CD4-positive, alpha-beta T cell treated with Interferon alpha-2 for 1 hour (primary cell): ENCODE measurements at regions not wholly inside any gene's neighbourhood (a gene's known extent, or its start where the extent isn't known, plus 50 kb on each side); places are given as distances from the start of the nearest gene placed in this dataset.

ENCODE experiments used
- DNase-seq, 2 donors: peaks; one replicate each; pipeline ENCODE4 v3.0.0-alpha.2; 2020 to 2022

DNA sequence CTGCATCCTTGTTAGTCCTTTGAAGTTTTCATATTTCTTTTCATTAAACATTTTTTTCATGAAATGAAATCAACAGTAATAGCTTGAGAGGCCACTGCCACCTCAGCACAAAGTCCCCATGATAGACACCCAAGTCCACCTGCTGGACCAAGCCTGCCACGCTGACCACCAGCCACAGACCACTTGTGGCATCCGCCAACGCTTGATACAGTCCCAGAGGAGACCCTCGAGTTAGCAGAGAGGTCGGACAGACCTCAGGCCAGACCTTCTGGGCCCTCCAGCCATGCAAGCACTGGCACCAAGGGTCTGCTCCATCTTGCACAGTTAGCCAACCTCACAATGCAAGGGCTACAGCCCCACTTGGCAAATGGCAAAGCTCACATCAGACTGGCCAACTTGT, 91.8 kb upstream of the RTL6 start:
- DNase-seq, result no peak

DNA sequence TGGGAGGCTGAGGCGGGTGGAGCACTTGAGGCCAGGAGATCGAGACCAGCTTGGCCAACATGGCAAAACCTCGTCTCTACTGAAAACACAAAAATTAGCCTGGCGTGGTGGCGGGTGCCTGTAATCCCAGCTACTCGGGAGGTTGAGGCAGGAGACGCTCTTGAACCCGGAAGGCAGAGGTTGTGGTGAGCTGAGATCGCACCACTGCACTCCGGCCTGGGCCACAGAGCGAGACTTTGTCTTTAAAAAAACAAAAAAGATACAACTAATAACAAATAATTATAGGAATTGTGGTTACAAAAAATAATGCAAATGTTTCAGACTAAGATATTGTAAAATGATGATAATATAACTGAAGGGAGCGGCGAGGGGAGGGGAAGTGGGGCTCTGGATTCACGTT, 90.3 kb upstream of the RTL6 start:
- DNase-seq, result no peak

DNA sequence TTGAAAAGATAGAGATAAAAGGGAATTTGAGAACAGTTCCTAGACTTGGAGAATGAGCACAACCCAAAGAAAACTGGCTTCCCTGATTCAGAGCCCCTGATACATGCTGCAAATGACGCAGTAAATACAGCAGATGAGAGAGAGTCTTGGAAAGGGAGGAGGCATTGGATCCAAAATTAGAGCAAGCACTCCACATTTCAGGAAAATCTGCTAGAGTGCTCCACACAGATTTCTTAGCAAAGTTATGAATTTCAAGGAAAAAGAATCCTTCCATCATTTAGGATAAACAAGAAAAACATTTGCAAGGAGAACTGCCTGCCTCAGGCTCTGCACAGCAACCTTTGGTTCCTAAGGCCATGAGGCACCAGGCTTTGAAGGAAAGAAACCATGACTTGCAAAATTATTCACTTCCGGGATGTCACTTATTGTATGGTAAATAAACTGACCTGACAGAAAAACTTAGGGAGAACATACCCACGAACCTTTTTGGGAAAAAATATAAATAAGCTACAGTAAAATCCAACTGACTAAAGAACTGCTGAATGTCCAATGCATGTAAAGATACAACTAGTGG, 89.8 kb upstream of the RTL6 start:
- no peak for DNase-seq

DNA sequence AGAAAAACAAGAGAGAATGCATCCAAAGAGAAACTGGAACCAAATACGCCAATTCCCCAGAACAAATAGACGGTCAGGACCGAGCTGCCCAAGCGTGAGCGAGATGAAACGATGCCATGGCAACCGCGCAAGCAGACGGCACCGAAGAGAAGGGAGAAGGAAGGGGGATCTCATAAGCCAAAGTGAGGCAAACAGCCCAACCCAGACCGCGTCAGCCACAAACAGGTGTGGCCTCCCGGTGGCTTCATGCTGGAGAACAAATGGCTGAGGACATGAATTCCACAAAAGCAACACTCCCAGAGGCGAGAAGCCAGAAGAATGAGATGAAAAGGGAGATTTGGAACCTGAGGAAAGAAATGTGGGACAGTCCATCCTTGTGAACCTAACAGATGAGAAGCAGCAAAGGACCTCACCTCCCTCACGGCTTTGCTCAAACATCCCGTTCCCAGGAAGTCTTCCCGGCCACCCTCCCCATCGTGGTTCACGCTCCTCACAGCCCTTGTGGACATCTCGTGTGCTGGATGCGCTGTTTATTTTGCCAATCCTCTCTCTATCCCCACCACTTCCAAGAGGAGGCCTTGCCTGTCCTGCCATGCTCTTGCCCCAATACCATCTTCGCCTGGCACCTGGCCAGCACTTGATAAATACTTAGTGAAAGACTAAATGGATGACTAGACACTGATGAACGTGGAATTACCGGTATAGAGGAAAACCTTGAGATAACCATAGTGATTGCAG, 89.1 kb upstream of the RTL6 start:
- no peak for DNase-seq

DNA sequence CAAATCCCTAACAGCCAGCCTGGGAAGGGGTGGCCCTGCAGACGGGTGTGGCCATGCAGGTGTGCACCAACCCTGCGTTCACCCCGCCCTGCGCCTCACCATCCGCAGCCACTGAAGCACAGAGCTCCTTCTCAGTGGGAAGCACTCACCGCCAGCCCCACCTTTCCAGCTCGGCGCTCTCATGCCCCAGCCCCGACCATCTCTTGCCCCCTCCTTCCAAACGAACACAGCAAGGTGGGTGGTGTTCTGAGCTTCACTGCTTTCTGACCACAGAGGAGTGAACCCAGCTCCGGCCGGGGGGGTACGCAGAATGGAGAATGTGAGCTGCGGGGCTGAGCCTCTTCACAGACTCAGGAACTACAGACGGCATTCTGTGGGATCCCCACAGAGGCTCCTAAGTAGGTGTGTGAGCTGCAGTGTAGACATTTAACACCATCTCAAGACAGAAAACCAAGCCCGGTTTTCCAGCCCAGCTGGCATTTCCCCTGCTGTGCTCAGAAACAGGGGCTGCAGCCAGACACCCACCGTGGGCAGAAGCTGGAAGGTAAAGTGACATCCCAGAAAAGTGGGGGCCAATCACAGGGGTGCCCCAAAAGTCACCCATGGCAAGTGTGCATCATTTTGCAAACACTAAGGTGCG, 88.4 kb upstream of the RTL6 start:
- no peak for DNase-seq

- DNase-seq, result no peak
These were observed 87.7 kb upstream of the RTL6 start for GRCh38 chr22:44585559-44586350.

- DNase-seq, result no peak
These were observed 86.3 kb upstream of the RTL6 start for GRCh38 chr22:44584256-44584902.

DNA sequence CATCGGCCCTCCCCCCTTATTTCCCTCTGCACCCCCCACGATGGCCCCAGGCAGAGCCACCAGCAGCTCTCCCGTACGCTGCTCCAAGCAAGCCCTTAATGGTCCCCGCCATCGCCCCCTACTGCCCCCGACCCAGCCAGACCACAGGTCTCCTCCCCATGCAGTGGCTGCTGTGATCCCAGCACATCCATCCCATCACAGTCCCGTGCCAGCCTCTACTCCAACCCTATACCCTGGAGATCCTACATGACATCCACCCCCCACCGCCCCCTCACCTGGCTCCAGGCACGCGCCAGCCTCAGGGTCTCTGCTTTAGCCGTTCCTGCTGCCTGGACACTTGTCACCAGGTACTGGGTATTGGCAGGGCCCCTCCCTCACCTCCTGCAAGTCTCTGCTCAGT, 85.8 kb upstream of the RTL6 start:
- DNase-seq, result no peak

DNA sequence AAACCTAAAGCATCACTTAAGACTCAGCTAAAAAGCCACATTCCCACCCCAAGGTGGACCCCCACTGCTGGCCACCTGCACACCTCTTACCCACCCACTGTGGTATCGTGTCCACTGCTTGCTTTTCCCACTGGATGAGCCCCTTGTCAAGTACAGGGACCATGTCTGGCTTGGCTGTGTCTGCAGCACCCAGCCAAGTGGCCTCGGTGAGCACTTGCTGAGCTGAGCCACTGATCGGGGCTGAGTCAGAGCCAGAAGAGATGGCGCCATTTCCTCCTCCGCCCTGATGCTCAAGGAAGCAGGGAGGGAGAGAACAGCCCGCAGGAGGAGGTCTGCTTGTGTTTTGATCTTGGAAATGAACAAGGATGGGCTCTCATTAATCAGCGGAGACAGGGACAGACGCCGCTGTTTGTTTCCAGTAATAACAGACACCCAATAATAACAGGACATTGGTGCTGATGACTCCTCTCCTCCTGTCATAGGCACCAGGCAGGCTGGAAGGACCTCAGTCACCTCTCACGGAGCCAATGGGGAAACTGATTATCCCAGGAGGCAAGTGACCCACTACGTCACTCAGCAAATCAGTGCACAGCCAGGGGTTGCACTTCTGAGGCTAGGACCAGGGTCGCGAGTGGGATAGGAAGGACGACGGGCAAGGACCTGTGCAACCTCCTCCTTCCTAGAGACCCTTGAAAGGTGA, 85.2 kb upstream of the RTL6 start:
- DNase-seq, result no peak

- DNase-seq, result no peak
These were observed 84.0 kb upstream of the RTL6 start for GRCh38 chr22:44582016-44582415.

DNA sequence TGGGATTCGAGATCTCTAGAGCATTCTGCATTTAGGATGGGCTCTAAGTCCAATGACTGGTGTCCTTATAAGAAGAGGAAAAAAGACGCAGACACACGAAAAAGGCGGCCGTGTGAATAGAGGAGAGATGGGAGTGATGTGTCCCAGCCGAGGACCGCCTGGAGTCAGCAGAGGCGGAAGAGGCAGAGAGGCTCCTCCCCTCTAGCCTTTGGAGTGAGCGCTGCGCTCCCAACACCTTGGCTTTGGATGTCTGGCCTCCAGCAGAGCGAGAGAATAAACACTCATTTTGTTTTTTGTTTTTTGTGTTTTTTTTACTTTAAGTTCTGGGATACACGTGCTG, 83.0 kb upstream of the RTL6 start:
- DNase-seq, result no peak

DNA sequence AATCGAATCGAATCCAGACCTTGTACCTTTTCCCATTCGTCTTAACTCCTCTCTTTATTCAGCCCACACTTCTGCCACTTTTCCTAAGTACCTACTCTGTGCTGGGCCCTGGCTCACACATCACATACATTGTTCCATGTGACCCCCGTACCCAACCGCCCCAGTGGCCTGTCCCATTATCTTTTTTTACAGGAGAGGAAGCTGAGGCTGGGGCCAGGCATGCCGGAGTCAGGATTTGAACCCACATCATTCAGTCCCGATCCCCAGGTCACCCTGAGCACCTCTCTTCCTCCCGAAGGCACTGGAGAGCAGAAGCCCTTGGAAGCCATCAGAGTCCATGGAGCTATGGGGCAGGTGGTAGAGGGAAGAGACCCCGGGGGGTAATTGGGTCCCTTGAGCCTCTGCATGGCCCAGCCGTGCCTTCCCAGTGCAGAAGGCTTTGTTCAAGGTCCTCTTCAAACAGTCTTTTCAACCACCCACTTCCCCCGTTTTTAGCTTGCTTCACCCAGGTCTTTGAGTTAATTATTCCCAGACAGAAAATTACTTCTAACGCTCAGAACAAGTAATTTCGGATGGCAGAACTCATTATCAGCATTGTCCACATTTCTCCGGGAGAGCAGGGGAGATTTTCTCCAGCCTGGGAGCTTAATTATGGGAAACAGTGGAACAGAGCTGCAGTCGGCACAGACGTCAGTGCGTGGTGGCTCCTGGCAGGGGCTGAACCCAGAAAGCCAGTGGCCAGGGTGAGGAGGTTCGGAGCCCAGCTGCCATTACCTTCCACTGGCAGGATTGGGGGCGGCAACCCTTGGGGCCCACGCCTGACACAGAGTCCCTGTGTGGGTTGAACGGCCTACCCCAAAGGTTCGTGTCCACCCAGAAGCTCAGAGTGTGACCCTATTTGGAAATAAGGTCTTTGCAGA, 82.4 kb upstream of the RTL6 start:
- DNase-seq, result no peak

- DNase-seq, result no peak
These were observed 80.6 kb upstream of the RTL6 start for GRCh38 chr22:44578516-44579230.

DNA sequence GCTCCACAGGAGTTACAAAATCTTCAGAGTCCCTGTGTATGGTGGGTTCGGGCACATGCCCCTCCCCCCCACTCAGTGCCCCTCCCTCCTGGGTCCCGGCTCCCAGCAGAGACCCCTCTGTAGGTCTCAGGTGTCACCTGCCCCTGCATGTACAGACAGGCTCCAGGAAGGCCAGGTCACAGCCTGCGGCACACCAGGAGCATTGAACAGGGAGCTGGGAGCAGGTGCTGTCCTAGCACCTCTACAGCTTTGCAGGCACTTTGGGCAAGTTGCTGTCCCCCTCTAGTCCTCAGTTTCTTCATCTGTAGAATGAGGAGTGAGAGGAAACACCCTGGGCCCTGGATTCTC, 80.1 kb upstream of the RTL6 start:
- DNase-seq, result no peak

- no peak for DNase-seq
These were observed 79.5 kb upstream of the RTL6 start for GRCh38 chr22:44577391-44578109.

DNA sequence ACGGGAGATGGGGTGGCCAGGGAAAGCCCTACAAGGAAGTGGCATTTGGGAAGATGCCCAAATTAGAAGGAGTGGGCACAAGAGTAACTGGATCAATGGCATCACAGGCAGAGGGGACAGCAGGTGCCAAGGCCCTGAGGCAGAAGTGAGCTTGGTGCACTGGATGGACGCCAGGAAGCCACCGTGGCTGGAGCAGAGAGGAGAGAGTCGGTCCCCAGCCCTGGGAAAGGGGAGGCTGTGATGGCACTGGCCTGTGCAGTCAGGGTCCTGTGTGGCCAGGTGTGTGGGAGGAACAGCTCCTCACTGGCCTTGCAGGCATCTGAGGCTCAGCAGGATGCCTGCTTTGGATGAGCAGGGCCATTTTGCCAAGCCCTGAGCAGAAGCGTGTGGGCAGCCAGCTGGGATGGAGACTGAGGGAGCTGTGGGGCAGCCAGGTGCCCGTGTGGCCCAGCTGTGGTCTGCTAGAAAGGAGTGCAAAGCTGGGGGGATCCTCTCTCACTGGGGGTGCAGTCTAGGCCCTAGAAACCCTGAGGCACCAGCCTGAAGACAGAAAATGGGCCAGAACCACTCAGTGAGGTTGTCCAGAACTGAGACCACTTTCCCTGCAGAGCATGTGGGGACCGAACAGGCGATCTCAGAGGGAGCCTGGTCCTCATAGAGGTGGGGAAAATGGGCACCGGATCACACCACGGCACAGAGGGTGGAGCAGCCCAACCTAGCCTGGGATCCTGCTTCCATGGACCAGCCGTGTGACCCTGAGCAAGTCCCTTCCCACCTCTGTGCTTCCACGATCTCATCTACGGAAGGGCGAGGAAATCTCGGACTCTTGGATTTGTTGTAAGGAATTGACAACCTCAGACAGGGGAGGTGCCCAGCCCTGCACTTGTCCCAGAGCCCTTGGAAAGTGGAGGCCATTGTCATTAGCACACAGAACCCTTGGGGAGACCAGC, 78.6 kb upstream of the RTL6 start:
- no peak for DNase-seq

DNA sequence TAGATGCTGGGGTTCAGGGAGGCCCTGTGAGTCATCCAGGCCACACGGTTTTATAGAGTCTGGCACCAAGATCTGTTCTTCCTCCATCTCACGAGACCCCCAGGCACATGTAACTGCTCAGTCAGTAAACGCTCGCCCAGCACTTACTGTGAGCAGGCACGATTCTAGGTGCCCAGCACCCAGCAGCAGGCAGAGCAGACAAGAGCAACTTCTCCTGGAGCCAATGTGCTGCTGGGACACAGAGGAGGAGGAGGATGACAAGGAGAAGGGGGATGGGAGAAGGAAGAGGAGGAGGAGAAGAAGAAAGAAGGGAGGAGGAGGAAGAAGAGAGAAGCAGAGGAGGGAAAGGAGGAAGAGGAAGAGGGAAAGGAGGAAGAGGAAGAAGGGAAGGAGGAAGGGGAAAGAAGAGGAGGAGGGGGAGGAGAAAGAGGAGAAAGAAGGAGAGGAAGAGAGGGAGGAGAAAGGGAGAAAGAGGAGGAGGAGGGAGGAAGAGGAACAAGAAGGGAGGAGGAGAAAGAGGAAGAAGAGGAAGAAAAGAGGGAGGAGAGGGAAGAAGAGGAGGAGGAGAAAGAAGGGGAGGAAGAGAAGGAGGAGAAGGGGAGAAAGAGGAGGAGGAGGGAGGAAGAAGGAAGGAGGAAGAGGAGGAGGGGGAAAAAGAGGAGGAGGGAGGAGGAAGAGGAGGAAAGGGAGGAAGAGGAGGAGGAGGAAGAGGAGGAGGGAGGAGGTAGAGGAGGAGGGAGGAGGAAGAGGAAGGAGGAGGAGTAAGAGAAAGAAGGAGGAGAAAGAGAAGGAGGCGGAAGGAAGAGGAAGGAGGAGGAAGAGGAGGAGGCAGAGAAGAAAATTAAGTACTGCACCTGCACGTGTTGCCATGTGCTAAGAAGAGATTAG, 77.6 kb upstream of the RTL6 start:
- DNase-seq, result no peak
